ENCODE measurements at regions not wholly inside any gene's neighbourhood (a gene's known extent, or its start where the extent isn't known, plus 50 kb on each side); places are given as distances from the start of the nearest gene placed in this dataset.

- DNase-seq (ENCODE audit: low read depth) = peak; percentile 21
- no peak overlapping the region for H3K4me3 ChIP-seq (ENCODE audit: low read depth, low read length)
These were observed 156.2 kb downstream of the MELK start for GRCh38 chr9:36728651-36729520.

GRCh38 chr9:36729906-36730305, 157.2 kb downstream of the MELK start:
- DNase-seq (ENCODE audit: low read depth) = no peak
- H3K4me3 ChIP-seq (ENCODE audit: low read depth, low read length) = no peak overlapping the region

GRCh38 chr9:36730414-36730813, 157.7 kb downstream of the MELK start:
- no peak overlapping the region for H3K4me3 ChIP-seq (ENCODE audit: low read depth, low read length)
- DNase-seq (ENCODE audit: low read depth) = no peak

DNA sequence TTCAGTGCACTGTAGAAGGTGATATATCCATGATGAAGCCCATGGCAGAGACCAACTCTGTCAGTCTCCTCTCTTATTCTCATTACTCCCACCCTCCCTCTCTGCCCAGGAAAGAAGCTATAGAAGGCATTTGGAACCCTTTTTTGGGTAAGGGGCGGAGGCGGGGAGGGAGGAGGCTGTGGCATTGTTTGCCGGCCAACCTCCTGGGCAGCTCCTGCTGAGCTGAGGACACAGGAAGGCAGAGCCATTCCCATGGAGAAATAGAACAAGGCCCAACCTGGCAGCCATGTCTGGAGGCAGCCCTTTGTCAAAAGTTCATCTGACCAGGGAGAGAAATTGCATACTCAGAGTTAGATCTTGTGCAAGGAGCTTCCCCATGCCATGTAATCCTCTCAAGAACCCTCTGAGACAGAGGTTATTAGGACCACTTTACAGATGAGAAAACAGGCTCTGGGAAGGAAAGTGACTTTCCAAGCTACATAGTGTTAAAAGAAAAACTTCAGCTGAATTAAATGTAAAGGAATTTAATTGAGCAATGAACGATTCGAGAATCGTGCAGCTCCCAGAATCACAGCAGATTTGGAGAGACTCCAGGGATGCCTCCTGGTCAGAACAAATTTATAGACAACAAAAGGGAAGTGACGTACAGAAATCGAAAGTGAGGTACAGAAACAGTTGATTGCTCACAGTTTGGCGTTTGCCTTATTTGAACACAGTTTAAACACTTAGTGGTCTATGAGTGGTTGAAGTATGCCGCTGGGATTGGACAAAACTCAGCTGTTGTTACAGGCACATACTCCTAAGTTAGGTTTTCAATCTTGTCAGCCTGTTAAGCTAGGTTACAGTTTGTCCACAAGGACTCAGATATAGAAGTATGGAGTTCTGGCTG, 158.6 kb downstream of the MELK start:
- no peak overlapping the region for H3K4me3 ChIP-seq (ENCODE audit: low read depth, low read length)
- no peak for DNase-seq (ENCODE audit: low read depth)

DNA sequence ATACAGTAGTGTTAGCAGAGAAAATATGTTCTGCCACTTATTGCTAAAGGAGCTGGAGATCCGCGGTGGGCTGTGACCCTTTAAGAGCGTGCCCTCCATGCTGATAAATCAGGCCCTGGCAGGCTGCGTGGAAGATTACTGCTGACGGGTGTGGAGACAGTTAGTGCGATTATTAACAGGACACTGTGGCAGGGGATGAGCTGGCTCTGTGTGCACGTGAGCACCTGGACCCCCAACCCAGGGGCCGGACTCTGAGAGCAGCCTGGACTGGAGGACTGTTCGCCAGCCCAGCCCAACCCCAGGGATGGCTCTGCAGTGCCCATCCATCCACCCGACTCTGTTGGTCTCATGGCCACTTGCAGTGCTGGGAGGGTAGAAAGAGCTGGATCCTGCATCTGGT, 162.0 kb downstream of the MELK start:
- no peak for DNase-seq (ENCODE audit: low read depth)
- no peak overlapping the region for H3K4me3 ChIP-seq (ENCODE audit: low read depth, low read length)

DNA sequence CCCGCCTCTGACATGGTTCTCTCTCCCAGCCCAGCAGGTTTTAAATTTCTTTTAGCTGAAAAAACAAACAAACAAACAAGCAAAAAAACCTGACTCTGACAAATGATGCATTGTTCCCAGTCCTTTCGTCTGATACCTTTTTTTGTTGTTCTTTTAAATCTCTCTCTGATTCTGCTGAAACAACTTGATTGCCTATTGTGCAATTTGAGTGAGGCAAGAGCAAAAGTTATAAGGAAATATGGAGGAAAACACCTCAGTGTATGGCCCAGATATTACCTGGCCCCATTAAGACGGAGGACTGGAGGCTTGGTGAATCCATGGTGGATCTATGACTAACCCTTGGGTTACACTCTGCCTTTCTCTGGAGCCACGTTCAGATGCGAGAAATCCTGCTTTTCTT, 164.0 kb downstream of the MELK start:
- no peak overlapping the region for H3K4me3 ChIP-seq (ENCODE audit: low read depth, low read length)
- DNase-seq (ENCODE audit: low read depth) = no peak

- H3K4me3 ChIP-seq (ENCODE audit: low read depth, low read length) = no peak overlapping the region
- no peak for DNase-seq (ENCODE audit: low read depth)
These were observed 165.8 kb downstream of the MELK start for GRCh38 chr9:36738318-36738976.

DNA sequence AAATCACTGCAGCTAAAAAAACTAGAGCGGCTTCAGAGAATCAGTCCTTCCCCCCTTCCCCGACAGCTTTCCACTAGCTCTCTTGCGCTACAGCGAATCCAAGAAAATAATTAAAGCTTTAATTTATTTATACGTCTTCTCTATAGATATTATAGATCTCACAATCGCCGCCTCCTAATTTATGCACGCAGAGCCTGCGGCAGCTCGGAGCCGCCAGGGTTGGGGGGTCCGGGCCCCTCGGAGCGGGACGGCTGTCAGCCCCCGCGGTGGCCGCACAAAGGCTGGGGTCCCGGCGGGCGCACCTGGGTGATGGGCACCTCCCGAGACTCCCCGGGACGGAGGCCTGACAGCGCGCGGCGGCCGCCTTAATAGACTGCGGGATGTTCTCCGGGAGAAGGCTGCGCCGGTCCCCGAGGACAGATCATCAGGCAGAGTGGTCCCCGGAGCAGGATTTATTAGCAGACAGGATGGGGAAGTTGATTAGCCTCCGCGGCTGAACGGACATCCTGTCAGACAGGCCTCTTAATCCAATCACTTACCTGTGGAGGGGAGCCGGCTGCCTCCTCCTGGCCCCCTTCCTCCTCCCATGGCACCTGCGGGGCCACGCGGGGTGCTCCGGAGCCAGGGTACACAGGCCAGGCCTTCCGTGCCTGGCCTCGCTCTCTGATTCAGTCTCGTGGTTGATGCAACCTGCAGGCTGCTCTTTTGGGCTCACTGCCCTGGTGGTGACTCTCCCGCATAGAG, 166.8 kb downstream of the MELK start:
- DNase-seq (ENCODE audit: low read depth) = no peak
- no peak overlapping the region for H3K4me3 ChIP-seq (ENCODE audit: low read depth, low read length)

GRCh38 chr9:36742264-36742663, 169.6 kb downstream of the MELK start:
- H3K4me3 ChIP-seq (ENCODE audit: low read depth, low read length) = no peak overlapping the region
- no peak for DNase-seq (ENCODE audit: low read depth)

GRCh38 chr9:36744678-36745077, 172.0 kb downstream of the MELK start:
- no peak for DNase-seq (ENCODE audit: low read depth)
- H3K4me3 ChIP-seq (ENCODE audit: low read depth, low read length) = no peak overlapping the region

GRCh38 chr9:36745977-36746376, 173.3 kb downstream of the MELK start:
- no peak for DNase-seq (ENCODE audit: low read depth)
- no peak overlapping the region for H3K4me3 ChIP-seq (ENCODE audit: low read depth, low read length)

GRCh38 chr9:36746415-36746814, 173.7 kb downstream of the MELK start:
- H3K4me3 ChIP-seq (ENCODE audit: low read depth, low read length) = no peak overlapping the region
- no peak for DNase-seq (ENCODE audit: low read depth)

DNA sequence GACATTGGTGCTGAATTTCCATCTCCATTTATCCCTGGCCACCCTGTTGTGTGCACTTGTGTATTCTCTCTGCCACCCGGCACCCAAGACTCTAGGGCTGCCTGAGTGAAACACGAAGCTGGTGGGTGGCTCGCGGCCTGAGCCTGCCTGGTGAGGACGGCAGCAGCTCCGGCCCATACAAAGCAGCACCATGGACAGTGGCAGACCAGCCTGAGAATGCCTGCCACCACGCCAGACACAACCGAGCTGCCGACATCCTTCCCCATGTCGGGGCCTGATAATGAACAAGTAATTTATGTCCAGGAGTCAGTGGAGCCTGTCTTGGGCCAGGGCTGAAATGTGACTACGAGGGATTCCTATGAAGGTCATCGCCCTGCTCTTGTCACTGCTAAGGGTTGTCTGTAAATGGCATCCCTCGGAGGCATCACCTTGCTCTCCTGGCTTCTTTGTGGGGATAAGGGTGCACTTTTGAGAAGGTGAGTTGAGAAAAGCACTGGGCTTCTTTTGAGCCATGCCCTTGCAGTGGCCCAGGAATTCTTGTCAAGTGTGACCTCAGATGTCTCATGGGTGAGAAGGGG, 175.7 kb downstream of the MELK start:
- DNase-seq (ENCODE audit: low read depth) = no peak
- H3K4me3 ChIP-seq (ENCODE audit: low read depth, low read length) = no peak overlapping the region

DNA sequence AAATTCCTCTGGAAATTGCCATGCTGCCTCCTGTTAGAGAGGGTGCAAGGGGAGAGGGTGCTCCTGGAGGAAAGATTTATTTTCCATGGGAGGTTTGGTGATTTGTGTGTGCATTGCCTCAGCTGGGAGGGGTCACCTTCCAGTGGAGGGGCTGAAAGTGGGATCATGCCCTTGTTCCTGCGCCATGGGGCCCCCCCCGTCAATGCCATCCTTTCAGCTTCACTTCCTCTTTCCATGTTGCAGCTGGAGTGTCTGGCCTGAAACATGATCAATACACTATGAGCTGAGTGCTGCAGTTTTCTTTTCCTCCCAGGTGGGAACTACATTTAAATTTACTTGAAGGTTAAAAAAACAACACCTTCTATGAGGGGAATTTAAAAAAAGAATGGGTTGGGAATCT, 176.8 kb downstream of the MELK start:
- H3K4me3 ChIP-seq (ENCODE audit: low read depth, low read length) = no peak overlapping the region
- no peak for DNase-seq (ENCODE audit: low read depth)

DNA sequence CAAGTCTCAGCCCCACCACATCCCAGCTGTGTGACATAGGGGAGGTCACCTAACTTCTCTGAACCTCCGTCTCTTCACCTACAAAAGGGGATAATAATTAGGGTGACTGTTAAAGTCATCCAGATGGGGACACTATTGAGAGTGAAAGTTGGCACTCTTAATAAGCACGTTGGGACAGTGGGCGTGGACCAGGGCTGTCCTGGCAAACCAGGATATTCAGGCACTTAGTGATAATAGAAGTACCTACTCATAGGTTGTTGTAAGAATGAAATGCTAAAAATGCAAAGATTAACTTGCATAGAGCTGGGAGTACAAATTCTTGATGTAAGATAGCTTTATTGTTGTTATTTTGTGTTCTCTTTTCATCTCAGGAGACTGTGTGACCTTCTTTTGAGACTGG, 177.9 kb downstream of the MELK start:
- no peak overlapping the region for H3K4me3 ChIP-seq (ENCODE audit: low read depth, low read length)
- no peak for DNase-seq (ENCODE audit: low read depth)

DNA sequence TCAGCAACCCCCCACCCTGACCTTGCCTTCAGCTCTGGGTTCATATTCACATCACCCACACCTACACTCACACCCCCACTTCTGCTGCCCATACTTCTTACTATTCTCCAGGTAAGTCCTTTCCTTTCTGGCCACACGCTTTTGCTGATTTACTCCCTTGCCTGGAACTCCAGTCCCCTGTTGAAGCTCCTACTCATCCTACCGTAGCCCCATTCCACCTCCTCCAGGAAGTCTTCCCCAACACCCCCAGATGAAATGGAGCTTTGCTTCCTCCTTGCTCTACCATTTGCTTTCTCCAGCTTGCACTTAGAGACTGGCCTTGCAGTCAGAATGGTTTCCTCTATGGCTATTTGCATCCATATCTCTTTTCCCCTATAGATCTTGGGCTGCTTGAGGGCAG, 182.3 kb downstream of the MELK start:
- no peak for DNase-seq (ENCODE audit: low read depth)
- no peak overlapping the region for H3K4me3 ChIP-seq (ENCODE audit: low read depth, low read length)

DNA sequence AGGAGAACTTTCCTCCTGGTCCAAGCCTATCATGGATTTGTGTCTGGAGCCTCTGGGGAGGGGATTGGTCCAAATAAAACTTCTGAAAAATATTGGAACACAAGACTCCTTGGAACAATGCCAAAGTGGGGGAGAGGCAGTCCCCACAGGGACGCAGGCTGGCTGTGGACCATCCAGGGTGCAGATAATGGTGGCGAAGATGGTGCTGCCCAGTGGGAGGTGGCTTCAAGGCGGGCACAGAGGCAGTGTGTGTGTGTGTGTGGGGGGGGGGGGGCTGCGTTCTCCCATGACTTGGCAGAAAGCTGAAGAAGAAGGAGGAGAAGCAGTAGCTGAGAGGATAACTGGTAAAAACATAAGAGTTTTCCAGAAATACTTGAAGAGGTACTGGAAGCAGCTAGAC, 186.4 kb downstream of the MELK start:
- H3K4me3 ChIP-seq (ENCODE audit: low read depth, low read length) = no peak overlapping the region
- DNase-seq (ENCODE audit: low read depth) = no peak

- H3K4me3 ChIP-seq (ENCODE audit: low read depth, low read length) = no peak overlapping the region
- DNase-seq (ENCODE audit: low read depth) = no peak
These were observed 187.3 kb downstream of the MELK start for GRCh38 chr9:36759976-36760375.

Measured in skeletal muscle cell (primary cell).